ENCODE measurements at regions not wholly inside any gene's neighbourhood (a gene's known extent, or its start where the extent isn't known, plus 50 kb on each side); places are given as distances from the start of the nearest gene placed in this dataset.

GRCh38 chr4:11765849-11766453, 337.3 kb upstream of the HS3ST1 start:
- no peaks in the 10 kb centered on the region; the same call in 1 of the 2 replicates for H3K36me3 Mint-ChIP-seq
- CTCF ChIA-PET: no interaction called here
- DNase-seq (ENCODE audit: low spot score) (peak; percentile 12), ATAC-seq (peak; percentile 30; the same call in 1 of the 2 replicates)
- H3K27ac Mint-ChIP-seq: no peak overlapping the region
- POLR2A ChIA-PET: no interaction called here
- peaks cover 7% of the 10 kb centered on the region; the same call in 1 of the 2 replicates for H3K4me1 Mint-ChIP-seq
- no peak overlapping the region for H3K4me3 Mint-ChIP-seq
- H3K9me3 Mint-ChIP-seq: peaks cover 10% of the 10 kb centered on the region; the same call in 1 of the 2 replicates
- TF ChIP-seq CTCF (IDR thresholded peaks at IDR 0.05): peak; percentile 38; the same call in 1 of the 2 replicates
- TF ChIP-seq TP53 (CRISPR knock-in tag; IDR thresholded peaks at IDR 0.05): no peak
- no peak for TF ChIP-seq FOXP1 (CRISPR knock-in tag; IDR thresholded peaks at IDR 0.05; ENCODE audit: borderline replicate concordance)
- no peak for TF ChIP-seq ZNF232 (CRISPR knock-in tag; IDR thresholded peaks at IDR 0.05)
- H3K27me3 Mint-ChIP-seq (ENCODE audit: low read depth): no peaks in the 10 kb centered on the region

GRCh38 chr4:11748164-11748872, 319.6 kb upstream of the HS3ST1 start:
- ChIA-PET POLR2A (no interaction called here), CTCF (no interaction called here)
- no peaks in the 10 kb centered on the region for H3K4me1 Mint-ChIP-seq
- H3K27me3 Mint-ChIP-seq (ENCODE audit: low read depth): no peaks in the 10 kb centered on the region
- H3K4me3 Mint-ChIP-seq: no peak overlapping the region
- peaks cover 13% of the 10 kb centered on the region for H3K36me3 Mint-ChIP-seq
- DNase-seq (ENCODE audit: low spot score): no peak
- no peak for TF ChIP-seq TEAD4 (CRISPR knock-in tag; IDR thresholded peaks at IDR 0.05)
- TF ChIP-seq ZNF317 (CRISPR knock-in tag; IDR thresholded peaks at IDR 0.05; ENCODE audit: borderline replicate concordance, low read depth): no peak
- H3K9me3 Mint-ChIP-seq: peaks cover 32% of the 10 kb centered on the region
- no peak overlapping the region for H3K27ac Mint-ChIP-seq
- no peak for ATAC-seq

GRCh38 chr4:11746734-11747133, 318.0 kb upstream of the HS3ST1 start:
- Mint-ChIP-seq H3K27me3 (ENCODE audit: low read depth) (no peaks in the 10 kb centered on the region), H3K4me3 (no peak overlapping the region), H3K27ac (no peak overlapping the region), H3K9me3 (peaks cover 24% of the 10 kb centered on the region; the same call in 1 of the 2 replicates), H3K4me1 (no peaks in the 10 kb centered on the region), H3K36me3 (peaks cover 10% of the 10 kb centered on the region)
- no peak for DNase-seq (ENCODE audit: low spot score)
- ChIA-PET CTCF (no interaction called here), POLR2A (no interaction called here)
- ATAC-seq: no peak
- TF ChIP-seq MYBL2 (CRISPR knock-in tag; IDR thresholded peaks at IDR 0.05): no peak
- TF ChIP-seq JAZF1 (CRISPR knock-in tag; IDR thresholded peaks at IDR 0.05): no peak
- no peak for TF ChIP-seq ZNF121 (CRISPR knock-in tag; IDR thresholded peaks at IDR 0.05)
- no peak for TF ChIP-seq SP1 (CRISPR knock-in tag; conservative IDR thresholded peaks at IDR 0.05)
- no peak for TF ChIP-seq ESRRA (CRISPR knock-in tag; IDR thresholded peaks at IDR 0.05; ENCODE audit: borderline replicate concordance)
- TF ChIP-seq PRDM15 (CRISPR knock-in tag; IDR thresholded peaks at IDR 0.05): no peak
- TF ChIP-seq ZNF219 (CRISPR knock-in tag; IDR thresholded peaks at IDR 0.05; ENCODE audit: borderline replicate concordance): no peak
- TF ChIP-seq PREB (CRISPR knock-in tag; IDR thresholded peaks at IDR 0.05; ENCODE audit: borderline replicate concordance): no peak
- no peak for TF ChIP-seq ZNF425 (CRISPR knock-in tag; conservative IDR thresholded peaks at IDR 0.05)
- no peak for TF ChIP-seq E2F1 (CRISPR knock-in tag; IDR thresholded peaks at IDR 0.05)
- TF ChIP-seq TEAD4 (CRISPR knock-in tag; IDR thresholded peaks at IDR 0.05): no peak
- no peak for TF ChIP-seq ATF1 (CRISPR knock-in tag; IDR thresholded peaks at IDR 0.05)
- no peak for TF ChIP-seq HMGXB4 (CRISPR knock-in tag; IDR thresholded peaks at IDR 0.05)
